ENCODE measurements at regions not wholly inside any gene's neighbourhood (a gene's known extent, or its start where the extent isn't known, plus 50 kb on each side); places are given as distances from the start of the nearest gene placed in this dataset.

DNA sequence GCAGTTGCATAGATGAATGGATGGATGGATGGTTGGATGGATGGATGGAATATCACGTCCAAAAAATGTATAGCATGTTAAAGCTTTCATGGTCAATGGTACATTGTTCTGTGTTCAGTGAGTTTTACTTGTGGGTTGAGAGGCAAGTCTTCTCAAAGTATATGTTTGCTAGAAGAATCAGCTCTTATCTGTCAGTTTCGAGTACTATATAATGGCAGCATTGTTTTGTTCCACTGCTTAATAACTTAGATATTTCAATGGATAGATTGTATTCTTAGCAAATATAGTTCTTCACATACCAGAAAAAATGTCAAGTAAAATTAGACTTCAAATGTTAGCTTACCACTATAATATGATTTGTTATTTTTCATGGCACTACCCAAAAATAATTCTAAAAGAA is 100.9 kb upstream of the CDIN1 start:
- TF ChIP-seq, protein P1, sequence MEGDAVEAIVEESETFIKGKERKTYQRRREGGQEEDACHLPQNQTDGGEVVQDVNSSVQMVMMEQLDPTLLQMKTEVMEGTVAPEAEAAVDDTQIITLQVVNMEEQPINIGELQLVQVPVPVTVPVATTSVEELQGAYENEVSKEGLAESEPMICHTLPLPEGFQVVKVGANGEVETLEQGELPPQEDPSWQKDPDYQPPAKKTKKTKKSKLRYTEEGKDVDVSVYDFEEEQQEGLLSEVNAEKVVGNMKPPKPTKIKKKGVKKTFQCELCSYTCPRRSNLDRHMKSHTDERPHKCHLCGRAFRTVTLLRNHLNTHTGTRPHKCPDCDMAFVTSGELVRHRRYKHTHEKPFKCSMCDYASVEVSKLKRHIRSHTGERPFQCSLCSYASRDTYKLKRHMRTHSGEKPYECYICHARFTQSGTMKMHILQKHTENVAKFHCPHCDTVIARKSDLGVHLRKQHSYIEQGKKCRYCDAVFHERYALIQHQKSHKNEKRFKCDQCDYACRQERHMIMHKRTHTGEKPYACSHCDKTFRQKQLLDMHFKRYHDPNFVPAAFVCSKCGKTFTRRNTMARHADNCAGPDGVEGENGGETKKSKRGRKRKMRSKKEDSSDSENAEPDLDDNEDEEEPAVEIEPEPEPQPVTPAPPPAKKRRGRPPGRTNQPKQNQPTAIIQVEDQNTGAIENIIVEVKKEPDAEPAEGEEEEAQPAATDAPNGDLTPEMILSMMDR (conservative IDR thresholded peaks at IDR 0.05; ENCODE audit: low read depth, low read length), result no peak
- no peak overlapping the region for H2AFZ ChIP-seq (ENCODE audit: low read depth)
- H3K4me1 ChIP-seq (ENCODE audit: low read depth, poor library complexity, severe bottlenecking), result no peaks in the 10 kb centered on the region
- no peaks in the 10 kb centered on the region for H4K20me1 ChIP-seq (ENCODE audit: insufficient read depth)
- H3K4me3 ChIP-seq (IDR thresholded peaks at IDR 0.05; ENCODE audit: insufficient read depth, low read depth, low read length), result no peak overlapping the region
- H3K27me3 ChIP-seq (ENCODE audit: insufficient read depth, low read depth), result no peaks in the 10 kb centered on the region
- no peaks in the 10 kb centered on the region for H3K79me2 ChIP-seq (ENCODE audit: insufficient read depth, low read depth)
- H3K9ac ChIP-seq, result no peak overlapping the region
- H3K36me3 ChIP-seq (ENCODE audit: insufficient read depth), result no peaks in the 10 kb centered on the region
- no peak overlapping the region for H3K27ac ChIP-seq
- no peak overlapping the region for H3K4me2 ChIP-seq

DNA sequence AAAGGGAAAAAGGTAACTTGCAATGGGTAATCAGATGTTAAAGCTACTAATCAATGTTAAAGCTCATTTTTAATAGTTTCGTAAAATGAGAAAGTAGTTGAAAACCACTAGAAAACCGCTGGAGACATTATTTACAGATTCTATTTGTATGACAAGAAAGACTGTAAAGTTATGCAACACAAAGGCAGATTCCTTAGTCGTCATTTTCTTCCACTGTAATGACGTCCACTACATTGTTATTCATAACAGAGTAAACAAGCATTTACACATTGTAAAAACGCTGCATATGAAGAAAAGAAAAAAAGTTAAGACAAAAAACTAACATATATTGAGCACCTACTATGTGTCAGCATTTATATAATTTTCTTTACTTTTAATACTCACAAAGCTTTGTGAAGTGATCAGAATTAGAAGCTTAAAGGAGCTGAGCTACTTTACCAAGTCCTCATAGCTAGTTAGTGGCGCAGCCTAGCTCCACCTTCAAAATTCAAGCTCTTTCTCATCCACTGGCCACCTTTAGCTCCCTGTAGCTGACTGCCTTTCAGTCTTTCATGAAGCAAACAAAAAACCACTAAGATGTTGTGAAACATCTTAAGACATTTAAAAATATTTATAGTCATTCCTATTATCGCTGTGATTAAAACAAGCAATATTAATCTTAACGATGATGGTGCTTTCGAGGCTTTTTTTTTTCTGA is 100.1 kb upstream of the CDIN1 start:
- H3K4me2 ChIP-seq, result no peak overlapping the region
- H3K4me1 ChIP-seq (ENCODE audit: low read depth, poor library complexity, severe bottlenecking), result no peaks in the 10 kb centered on the region
- H3K4me3 ChIP-seq (IDR thresholded peaks at IDR 0.05; ENCODE audit: insufficient read depth, low read depth, low read length), result no peak overlapping the region
- H3K27ac ChIP-seq, result no peak overlapping the region
- no peaks in the 10 kb centered on the region for H3K79me2 ChIP-seq (ENCODE audit: insufficient read depth, low read depth)
- TF ChIP-seq, protein P1 (conservative IDR thresholded peaks at IDR 0.05; ENCODE audit: low read depth, low read length), result no peak
- no peaks in the 10 kb centered on the region for H4K20me1 ChIP-seq (ENCODE audit: insufficient read depth)
- H2AFZ ChIP-seq (ENCODE audit: low read depth), result no peak overlapping the region
- no peaks in the 10 kb centered on the region for H3K36me3 ChIP-seq (ENCODE audit: insufficient read depth)
- no peaks in the 10 kb centered on the region for H3K27me3 ChIP-seq (ENCODE audit: insufficient read depth, low read depth)
- H3K9ac ChIP-seq, result no peak overlapping the region

DNA sequence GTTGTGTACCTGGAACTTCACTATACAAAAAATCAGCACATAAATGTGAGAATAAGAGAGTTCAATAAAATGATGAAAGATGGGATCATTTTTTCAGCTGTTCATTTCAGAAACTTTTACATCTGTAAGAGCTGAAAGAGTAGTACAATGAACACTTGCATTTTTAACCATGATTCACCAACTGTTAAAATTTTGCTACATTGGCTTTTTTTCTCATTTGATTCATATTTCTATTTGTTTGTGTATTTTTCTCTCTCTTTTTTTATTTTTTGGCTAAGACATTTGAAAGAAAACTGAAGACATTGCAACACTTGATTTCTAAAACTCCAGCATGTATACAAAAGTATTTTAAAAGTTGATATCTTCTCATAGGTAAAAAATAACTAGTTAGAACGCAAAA is 98.3 kb upstream of the CDIN1 start:
- TF ChIP-seq, protein P1 (conservative IDR thresholded peaks at IDR 0.05; ENCODE audit: low read depth, low read length), result no peak
- Histone ChIP-seq H3K4me1 (ENCODE audit: low read depth, poor library complexity, severe bottlenecking) (no peaks in the 10 kb centered on the region), H2AFZ (ENCODE audit: low read depth) (no peak overlapping the region), H4K20me1 (ENCODE audit: insufficient read depth) (no peaks in the 10 kb centered on the region), H3K4me3 (IDR thresholded peaks at IDR 0.05; ENCODE audit: insufficient read depth, low read depth, low read length) (no peak overlapping the region), H3K27me3 (ENCODE audit: insufficient read depth, low read depth) (no peaks in the 10 kb centered on the region), H3K27ac (no peak overlapping the region), H3K36me3 (ENCODE audit: insufficient read depth) (no peaks in the 10 kb centered on the region), H3K4me2 (no peak overlapping the region), H3K9ac (no peak overlapping the region), H3K79me2 (ENCODE audit: insufficient read depth, low read depth) (no peaks in the 10 kb centered on the region)

DNA sequence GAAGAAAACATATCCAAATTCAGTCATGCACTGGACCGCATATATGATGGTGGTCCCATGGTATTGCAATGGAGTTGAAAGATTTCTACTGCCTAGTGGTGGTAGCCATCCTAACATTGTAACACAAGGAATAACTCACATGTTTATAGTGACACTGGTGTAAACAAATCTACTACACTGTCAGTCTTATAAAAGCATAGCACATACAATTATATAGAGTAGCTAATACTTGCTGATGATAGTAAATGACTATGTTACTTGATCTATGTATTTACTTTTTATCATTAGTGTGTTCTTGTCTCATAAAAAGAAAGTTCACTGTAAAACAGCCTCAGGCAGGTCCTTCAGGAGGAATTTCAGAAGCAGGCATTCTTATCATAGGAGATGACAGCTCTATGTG is 96.0 kb upstream of the CDIN1 start:
- H3K36me3 ChIP-seq (ENCODE audit: insufficient read depth), result no peaks in the 10 kb centered on the region
- TF ChIP-seq, protein P1 (conservative IDR thresholded peaks at IDR 0.05; ENCODE audit: low read depth, low read length), result no peak
- no peak overlapping the region for H3K27ac ChIP-seq

More for the DNA sequence above, 96.0 kb upstream of the CDIN1 start:
- Histone ChIP-seq H4K20me1 (ENCODE audit: insufficient read depth) (no peaks in the 10 kb centered on the region), H3K27me3 (ENCODE audit: insufficient read depth, low read depth) (no peaks in the 10 kb centered on the region), H3K4me2 (no peak overlapping the region), H3K9ac (no peak overlapping the region), H3K4me3 (IDR thresholded peaks at IDR 0.05; ENCODE audit: insufficient read depth, low read depth, low read length) (no peak overlapping the region), H3K4me1 (ENCODE audit: low read depth, poor library complexity, severe bottlenecking) (no peaks in the 10 kb centered on the region), H2AFZ (ENCODE audit: low read depth) (no peak overlapping the region), H3K79me2 (ENCODE audit: insufficient read depth, low read depth) (no peaks in the 10 kb centered on the region)

Data from KMS-11 (cell line).